Medulla oblongata (tissue), 1 donor: ENCODE measurements at regions not wholly inside any gene's neighbourhood (a gene's known extent, or its start where the extent isn't known, plus 50 kb on each side); places are given as distances from the start of the nearest gene placed in this dataset.
"Not testable (repeated sequence)": the region's sequence is repeated elsewhere in the genome, so short reads cannot be mapped to it uniquely, and the experiment has no call there.

Experiments
- DNase-seq: peaks from one replicate; pipeline ENCODE4 v3.0.0-alpha.2; 2015; ENCODE audit errors: extremely low spot score

GRCh38 chrX:41984628-41985027 is 61.3 kb upstream of the CASK start:
- DNase-seq, result no peak

- no peak for DNase-seq
These were observed 59.6 kb upstream of the CASK start for GRCh38 chrX:41982953-41983352.

- no peak for DNase-seq
These were observed 58.2 kb upstream of the CASK start for GRCh38 chrX:41981481-41982013.

GRCh38 chrX:41974677-41975076 is 51.3 kb upstream of the CASK start:
- not testable (repeated sequence) for DNase-seq

- no peak for DNase-seq
These were observed 49.9 kb upstream of the CASK start for GRCh38 chrX:41973208-41973607.
